WI38 (cell line): ENCODE measurements at regions not wholly inside any gene's neighbourhood (a gene's known extent, or its start where the extent isn't known, plus 50 kb on each side); places are given as distances from the start of the nearest gene placed in this dataset.

Experiments used
- H3K4me3 ChIP-seq: 2 replicates; pipeline ENCODE4 v1.5.1; 2011; ENCODE audit warnings: low read depth, mild to moderate bottlenecking, control low read depth, low read length
- TF ChIP-seq, protein P1 (sequence below): IDR thresholded peaks from 2 replicates; pipeline ENCODE4 v1.5.1; 2012; ENCODE audit warnings: low read depth, mild to moderate bottlenecking, control low read depth, low read length

GRCh38 chr4:1490011-1490653, 83.9 kb upstream of the NKX1-1 start:
- TF ChIP-seq, protein P1, sequence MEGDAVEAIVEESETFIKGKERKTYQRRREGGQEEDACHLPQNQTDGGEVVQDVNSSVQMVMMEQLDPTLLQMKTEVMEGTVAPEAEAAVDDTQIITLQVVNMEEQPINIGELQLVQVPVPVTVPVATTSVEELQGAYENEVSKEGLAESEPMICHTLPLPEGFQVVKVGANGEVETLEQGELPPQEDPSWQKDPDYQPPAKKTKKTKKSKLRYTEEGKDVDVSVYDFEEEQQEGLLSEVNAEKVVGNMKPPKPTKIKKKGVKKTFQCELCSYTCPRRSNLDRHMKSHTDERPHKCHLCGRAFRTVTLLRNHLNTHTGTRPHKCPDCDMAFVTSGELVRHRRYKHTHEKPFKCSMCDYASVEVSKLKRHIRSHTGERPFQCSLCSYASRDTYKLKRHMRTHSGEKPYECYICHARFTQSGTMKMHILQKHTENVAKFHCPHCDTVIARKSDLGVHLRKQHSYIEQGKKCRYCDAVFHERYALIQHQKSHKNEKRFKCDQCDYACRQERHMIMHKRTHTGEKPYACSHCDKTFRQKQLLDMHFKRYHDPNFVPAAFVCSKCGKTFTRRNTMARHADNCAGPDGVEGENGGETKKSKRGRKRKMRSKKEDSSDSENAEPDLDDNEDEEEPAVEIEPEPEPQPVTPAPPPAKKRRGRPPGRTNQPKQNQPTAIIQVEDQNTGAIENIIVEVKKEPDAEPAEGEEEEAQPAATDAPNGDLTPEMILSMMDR: no peak
- no peak overlapping the region for H3K4me3 ChIP-seq

DNA sequence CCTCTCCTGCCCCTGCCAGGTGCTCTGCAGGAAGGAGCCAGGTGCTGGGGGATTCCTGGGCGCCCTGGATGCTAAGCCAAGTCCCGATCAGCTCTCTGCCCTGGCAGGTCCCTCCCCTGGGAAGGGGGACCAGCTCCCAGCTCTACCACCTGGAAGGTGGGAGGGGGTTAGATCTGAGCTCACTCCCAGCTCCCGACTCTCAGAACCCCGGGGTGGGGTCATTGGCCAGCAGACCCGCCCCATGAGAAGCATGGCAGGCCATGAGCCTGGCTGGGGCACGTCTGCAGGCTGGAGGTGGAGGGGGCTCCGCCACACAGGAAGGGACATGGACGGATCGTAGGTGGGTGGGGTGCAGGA, 83.4 kb upstream of the NKX1-1 start:
- TF ChIP-seq, protein P1: no peak

GRCh38 chr4:1488831-1489638, 82.8 kb upstream of the NKX1-1 start:
- TF ChIP-seq, protein P1: no peak
- H3K4me3 ChIP-seq: no peak overlapping the region

More for the DNA sequence above, 83.4 kb upstream of the NKX1-1 start:
- H3K4me3 ChIP-seq: no peak overlapping the region

- TF ChIP-seq, protein P1: no peak
- H3K4me3 ChIP-seq: no peak overlapping the region
Observed at GRCh38 chr4:1488357-1488756, 82.1 kb upstream of the NKX1-1 start.

- TF ChIP-seq, protein P1: no peak
Observed at GRCh38 chr4:1487761-1488160, 81.5 kb upstream of the NKX1-1 start.

DNA sequence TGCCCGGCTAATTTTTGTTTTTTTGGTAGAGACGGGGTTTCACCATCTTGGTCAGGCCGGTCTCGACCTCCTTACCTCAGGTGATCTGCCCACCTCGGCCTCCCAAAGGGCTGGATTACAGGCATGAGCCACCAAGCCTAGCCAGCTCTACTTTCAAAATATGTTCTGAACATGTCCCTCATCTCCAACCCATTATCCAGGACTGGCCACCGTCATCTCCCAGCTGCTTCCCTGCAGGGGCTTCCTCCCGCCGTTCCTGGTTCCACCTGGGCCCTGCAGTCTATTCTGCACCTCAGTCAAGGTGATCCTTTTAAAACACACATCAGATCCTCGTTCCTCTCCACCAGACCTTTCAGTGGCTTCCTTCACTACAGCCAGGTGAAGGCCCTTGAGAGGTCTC, 80.9 kb upstream of the NKX1-1 start:
- H3K4me3 ChIP-seq: no peak overlapping the region
- TF ChIP-seq, protein P1: no peak

More at GRCh38 chr4:1487761-1488160, 81.5 kb upstream of the NKX1-1 start:
- no peak overlapping the region for H3K4me3 ChIP-seq

DNA sequence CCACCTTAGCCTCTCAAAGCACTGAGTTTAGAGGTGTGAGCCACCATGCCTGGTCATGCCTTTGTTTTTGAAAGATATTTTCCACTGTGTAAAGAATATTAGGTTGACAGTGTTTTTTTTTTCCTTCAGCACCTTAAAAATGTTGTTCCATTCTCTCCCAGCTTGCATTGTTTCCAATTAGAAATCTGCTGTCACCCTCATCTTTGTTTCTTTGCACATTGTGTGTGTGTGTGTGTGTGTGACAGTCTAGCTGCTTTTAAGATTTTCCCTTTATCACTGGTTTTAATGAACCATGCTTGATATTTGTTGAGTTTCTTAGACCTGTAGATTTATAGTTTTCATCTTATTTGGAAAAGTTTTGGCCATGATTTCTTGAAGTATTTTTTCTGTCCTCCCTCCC, 79.0 kb upstream of the NKX1-1 start:
- TF ChIP-seq, protein P1: no peak
- no peak overlapping the region for H3K4me3 ChIP-seq
